DMS114 treated with DMSO at 0.1 percent for 48 hours (cell line): ENCODE measurements at regions not wholly inside any gene's neighbourhood (a gene's known extent, or its start where the extent isn't known, plus 50 kb on each side); places are given as distances from the start of the nearest gene placed in this dataset.

Experiments used
- DNase-seq: peaks from one replicate; lab custom pipeline; 2025; ENCODE audit not compliant: unreplicated experiment; lab: John Stamatoyannopoulos, UW

- DNase-seq, result no peak
Observed at GRCh38 chr13:85666356-85666755, 132.9 kb downstream of the SLITRK6 start.

GRCh38 chr13:85665286-85665685, 133.9 kb downstream of the SLITRK6 start:
- DNase-seq, result no peak

GRCh38 chr13:85663856-85664255, 135.4 kb downstream of the SLITRK6 start:
- DNase-seq, result no peak

GRCh38 chr13:85662186-85662585, 137.0 kb downstream of the SLITRK6 start:
- no peak for DNase-seq

GRCh38 chr13:85661675-85662074, 137.5 kb downstream of the SLITRK6 start:
- no peak for DNase-seq

- DNase-seq, result no peak
Observed at GRCh38 chr13:85659493-85659892, 139.7 kb downstream of the SLITRK6 start.

GRCh38 chr13:85657942-85658341, 141.3 kb downstream of the SLITRK6 start:
- no peak for DNase-seq

- DNase-seq, result no peak
Observed at GRCh38 chr13:85655040-85655439, 144.2 kb downstream of the SLITRK6 start.

- no peak for DNase-seq
Observed at GRCh38 chr13:85654227-85654626, 145.0 kb downstream of the SLITRK6 start.

- DNase-seq, result no peak
Observed at GRCh38 chr13:85653681-85654080, 145.5 kb downstream of the SLITRK6 start.

GRCh38 chr13:85652491-85652890, 146.7 kb downstream of the SLITRK6 start:
- DNase-seq, result no peak

GRCh38 chr13:85651440-85651839, 147.8 kb downstream of the SLITRK6 start:
- DNase-seq, result no peak

- DNase-seq, result no peak
Observed at GRCh38 chr13:85650613-85651012, 148.6 kb downstream of the SLITRK6 start.

- DNase-seq, result no peak
Observed at GRCh38 chr13:85640727-85641126, 158.5 kb downstream of the SLITRK6 start.

GRCh38 chr13:85638815-85639393, 160.3 kb downstream of the SLITRK6 start:
- DNase-seq, result no peak

- no peak for DNase-seq
Observed at GRCh38 chr13:85638265-85638664, 161.0 kb downstream of the SLITRK6 start.

- no peak for DNase-seq
Observed at GRCh38 chr13:85632526-85633195, 166.6 kb downstream of the SLITRK6 start.

- DNase-seq, result no peak
Observed at GRCh38 chr13:85631801-85632200, 167.4 kb downstream of the SLITRK6 start.

- no peak for DNase-seq
Observed at GRCh38 chr13:85626603-85627002, 172.6 kb downstream of the SLITRK6 start.

GRCh38 chr13:85619321-85619720, 179.9 kb downstream of the SLITRK6 start:
- no peak for DNase-seq

GRCh38 chr13:85618521-85618920, 180.7 kb downstream of the SLITRK6 start:
- DNase-seq, result no peak

- DNase-seq, result no peak
Observed at GRCh38 chr13:85616275-85616674, 182.9 kb downstream of the SLITRK6 start.

GRCh38 chr13:85615031-85615430, 184.2 kb downstream of the SLITRK6 start:
- DNase-seq, result no peak
